ENCODE measurements at regions not wholly inside any gene's neighbourhood (a gene's known extent, or its start where the extent isn't known, plus 50 kb on each side); places are given as distances from the start of the nearest gene placed in this dataset.

GRCh38 chr2:48249025-48249424 is 65.5 kb upstream of the FOXN2 start:
- H3K27ac ChIP-seq = peak overlapping the region; percentile 38
- TF ChIP-seq, protein P1, sequence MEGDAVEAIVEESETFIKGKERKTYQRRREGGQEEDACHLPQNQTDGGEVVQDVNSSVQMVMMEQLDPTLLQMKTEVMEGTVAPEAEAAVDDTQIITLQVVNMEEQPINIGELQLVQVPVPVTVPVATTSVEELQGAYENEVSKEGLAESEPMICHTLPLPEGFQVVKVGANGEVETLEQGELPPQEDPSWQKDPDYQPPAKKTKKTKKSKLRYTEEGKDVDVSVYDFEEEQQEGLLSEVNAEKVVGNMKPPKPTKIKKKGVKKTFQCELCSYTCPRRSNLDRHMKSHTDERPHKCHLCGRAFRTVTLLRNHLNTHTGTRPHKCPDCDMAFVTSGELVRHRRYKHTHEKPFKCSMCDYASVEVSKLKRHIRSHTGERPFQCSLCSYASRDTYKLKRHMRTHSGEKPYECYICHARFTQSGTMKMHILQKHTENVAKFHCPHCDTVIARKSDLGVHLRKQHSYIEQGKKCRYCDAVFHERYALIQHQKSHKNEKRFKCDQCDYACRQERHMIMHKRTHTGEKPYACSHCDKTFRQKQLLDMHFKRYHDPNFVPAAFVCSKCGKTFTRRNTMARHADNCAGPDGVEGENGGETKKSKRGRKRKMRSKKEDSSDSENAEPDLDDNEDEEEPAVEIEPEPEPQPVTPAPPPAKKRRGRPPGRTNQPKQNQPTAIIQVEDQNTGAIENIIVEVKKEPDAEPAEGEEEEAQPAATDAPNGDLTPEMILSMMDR (conservative IDR thresholded peaks at IDR 0.05) = no peak

GRCh38 chr2:48249631-48250473 is 64.6 kb upstream of the FOXN2 start:
- peak overlapping the region; percentile 38 for H3K27ac ChIP-seq

GRCh38 chr2:48250474-48250844 is 64.0 kb upstream of the FOXN2 start:
- no peak overlapping the region for H3K27ac ChIP-seq
- TF ChIP-seq, protein P1 (conservative IDR thresholded peaks at IDR 0.05) = no peak

More at GRCh38 chr2:48249631-48250473, 64.6 kb upstream of the FOXN2 start:
- TF ChIP-seq, protein P1 (conservative IDR thresholded peaks at IDR 0.05) = no peak

GRCh38 chr2:48250943-48251342 is 63.5 kb upstream of the FOXN2 start:
- TF ChIP-seq, protein P1 (conservative IDR thresholded peaks at IDR 0.05) = no peak

DNA sequence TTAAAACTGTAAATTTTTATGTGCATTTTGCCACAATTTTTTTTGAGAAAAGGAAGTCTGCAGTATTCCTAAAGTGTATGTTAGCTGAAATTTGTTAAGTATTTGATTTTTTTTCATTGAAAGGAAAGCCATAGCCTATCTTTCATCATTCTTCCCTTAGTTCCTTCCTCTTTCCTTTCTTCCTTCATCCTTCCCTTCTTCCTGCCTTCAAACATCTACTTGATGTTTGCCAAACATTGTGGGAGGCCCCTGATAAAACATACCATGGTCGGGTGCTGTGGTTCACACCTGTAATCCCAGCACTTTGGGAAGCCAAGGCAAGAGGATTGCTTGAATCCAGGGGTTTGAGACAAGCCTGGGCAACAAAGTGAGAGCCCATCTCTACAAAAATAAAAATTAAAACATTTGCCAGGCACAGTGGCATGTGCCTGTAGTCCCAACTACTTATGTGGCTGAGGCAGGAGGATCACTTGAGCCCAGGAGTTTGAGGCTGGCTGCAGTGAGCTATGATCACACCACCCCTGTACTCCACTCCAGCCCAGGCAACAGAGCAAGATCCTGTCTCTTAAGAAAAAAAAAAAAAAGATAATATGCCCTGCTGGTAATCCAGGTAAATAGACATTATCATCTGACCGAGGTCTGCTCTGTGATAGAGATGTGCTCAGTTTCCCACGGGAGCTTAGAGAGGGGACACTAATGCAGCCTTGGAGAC is 62.9 kb upstream of the FOXN2 start:
- TF ChIP-seq, protein P1 (conservative IDR thresholded peaks at IDR 0.05) = no peak
- no peak overlapping the region for H3K27ac ChIP-seq

More at GRCh38 chr2:48250943-48251342, 63.5 kb upstream of the FOXN2 start:
- no peak overlapping the region for H3K27ac ChIP-seq

- no peak overlapping the region for H3K27ac ChIP-seq
- TF ChIP-seq, protein P1 (conservative IDR thresholded peaks at IDR 0.05) = no peak
These were observed 61.2 kb upstream of the FOXN2 start for GRCh38 chr2:48253301-48253700.

DNA sequence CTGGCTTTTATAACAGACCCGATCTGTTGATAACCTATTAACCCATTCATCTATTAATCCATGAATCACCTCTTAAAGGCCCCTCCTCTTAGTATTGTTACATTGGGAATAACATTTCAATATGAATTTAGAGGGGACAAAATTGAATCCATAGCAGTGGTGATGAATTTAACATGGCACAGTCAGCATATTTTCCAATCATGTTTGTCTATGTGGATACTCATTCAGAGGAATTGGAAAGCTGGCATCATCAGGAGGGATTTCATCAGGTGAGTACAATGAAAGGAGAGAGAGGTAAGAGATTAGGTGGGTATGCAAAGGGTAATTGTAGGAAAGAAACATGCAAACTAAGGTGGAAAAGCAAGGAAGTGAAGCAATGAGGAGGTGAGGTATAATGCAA is 59.6 kb upstream of the FOXN2 start:
- TF ChIP-seq, protein P1 (conservative IDR thresholded peaks at IDR 0.05) = no peak
- no peak overlapping the region for H3K27ac ChIP-seq
